ENCODE measurements at regions not wholly inside any gene's neighbourhood (a gene's known extent, or its start where the extent isn't known, plus 50 kb on each side); places are given as distances from the start of the nearest gene placed in this dataset.

GRCh38 chr14:73785834-73786635 is 65.6 kb upstream of the PTGR2 start:
- no peaks in the 10 kb centered on the region for H3K36me3 Mint-ChIP-seq
- H3K9me3 Mint-ChIP-seq (ENCODE audit: low read depth) = no peaks in the 10 kb centered on the region
- H3K4me3 Mint-ChIP-seq = peak overlapping the region; percentile 95
- H3K4me1 Mint-ChIP-seq (ENCODE audit: low read depth) = peaks cover 64% of the 10 kb centered on the region
- H3K27ac Mint-ChIP-seq = peak overlapping the region; percentile 96
- no peaks in the 10 kb centered on the region for H3K27me3 Mint-ChIP-seq

- Mint-ChIP-seq H3K27me3 (no peaks in the 10 kb centered on the region), H3K4me3 (peak overlapping the region; percentile 95), H3K4me1 (ENCODE audit: low read depth) (peaks cover 70% of the 10 kb centered on the region), H3K9me3 (ENCODE audit: low read depth) (no peaks in the 10 kb centered on the region), H3K27ac (peak overlapping the region; percentile 96), H3K36me3 (no peaks in the 10 kb centered on the region)
Observed at GRCh38 chr14:73785336-73785833, 66.2 kb upstream of the PTGR2 start.

DNA sequence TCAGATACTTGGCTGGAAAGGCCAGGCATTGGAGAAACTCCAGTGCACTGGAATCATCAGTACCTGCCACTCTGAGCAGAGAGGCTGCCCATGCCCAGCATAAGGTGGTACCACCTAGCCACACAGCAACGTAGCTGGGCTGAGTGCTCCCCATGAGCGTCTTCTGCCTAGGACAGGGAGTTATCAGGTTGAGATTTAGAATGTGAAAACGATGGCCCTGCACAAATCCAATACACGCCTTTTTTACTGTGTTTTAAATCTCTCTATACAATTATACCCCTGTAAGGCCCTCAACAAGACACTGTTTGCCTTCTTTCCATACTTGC is 66.7 kb upstream of the PTGR2 start:
- no peaks in the 10 kb centered on the region for H3K9me3 Mint-ChIP-seq (ENCODE audit: low read depth)
- H3K4me3 Mint-ChIP-seq = peak overlapping the region; percentile 95
- H3K4me1 Mint-ChIP-seq (ENCODE audit: low read depth) = peaks cover 74% of the 10 kb centered on the region
- H3K27ac Mint-ChIP-seq = peak overlapping the region; percentile 96
- no peaks in the 10 kb centered on the region for H3K36me3 Mint-ChIP-seq
- H3K27me3 Mint-ChIP-seq = no peaks in the 10 kb centered on the region

- H3K36me3 Mint-ChIP-seq = no peaks in the 10 kb centered on the region
- H3K4me1 Mint-ChIP-seq (ENCODE audit: low read depth) = peaks cover 73% of the 10 kb centered on the region
- no peaks in the 10 kb centered on the region for H3K9me3 Mint-ChIP-seq (ENCODE audit: low read depth)
- peak overlapping the region; percentile 96 for H3K27ac Mint-ChIP-seq
- H3K27me3 Mint-ChIP-seq = no peaks in the 10 kb centered on the region
- H3K4me3 Mint-ChIP-seq = peak overlapping the region; percentile 95
Observed at GRCh38 chr14:73784181-73784987, 67.2 kb upstream of the PTGR2 start.

DNA sequence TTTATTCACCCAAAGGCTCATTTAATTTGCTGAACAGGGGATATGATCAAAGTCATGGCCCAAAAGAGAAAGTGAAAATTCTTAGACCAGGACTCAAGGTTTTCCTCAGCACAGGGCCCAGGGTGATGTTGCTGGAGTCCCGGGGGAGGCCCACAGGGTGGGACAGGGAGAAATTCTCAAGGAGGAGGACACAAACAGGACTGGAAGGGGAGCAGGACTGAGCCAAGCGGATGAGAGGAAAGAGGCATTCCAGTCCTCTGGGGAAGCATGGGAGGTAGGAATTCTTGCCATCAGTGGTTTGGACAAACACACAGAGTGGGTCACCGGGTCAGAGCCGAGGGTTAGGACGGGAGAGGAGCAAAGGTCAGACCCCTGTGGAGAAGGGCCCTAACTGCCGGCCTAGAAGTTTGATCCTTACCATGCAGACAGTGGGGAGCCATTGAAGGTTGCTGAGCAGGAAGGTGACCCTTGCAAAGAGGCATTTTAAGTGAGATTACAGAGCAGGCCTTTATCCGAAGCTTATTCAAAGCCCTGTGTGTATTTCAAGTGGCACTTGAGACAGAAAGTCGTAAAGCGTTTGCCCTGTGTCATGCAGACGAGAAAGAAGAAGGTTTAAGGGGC is 68.4 kb upstream of the PTGR2 start:
- Mint-ChIP-seq H3K9me3 (ENCODE audit: low read depth) (no peaks in the 10 kb centered on the region), H3K36me3 (no peaks in the 10 kb centered on the region), H3K27me3 (no peaks in the 10 kb centered on the region), H3K4me1 (ENCODE audit: low read depth) (peaks cover 69% of the 10 kb centered on the region), H3K4me3 (peak overlapping the region; percentile 95), H3K27ac (peak overlapping the region; percentile 96)

GRCh38 chr14:73782623-73783022 is 68.4 kb upstream of the PNMA1 start:
- Mint-ChIP-seq H3K36me3 (no peaks in the 10 kb centered on the region), H3K27ac (peak overlapping the region; percentile 96), H3K9me3 (ENCODE audit: low read depth) (no peaks in the 10 kb centered on the region), H3K27me3 (no peaks in the 10 kb centered on the region), H3K4me3 (peak overlapping the region; percentile 77), H3K4me1 (ENCODE audit: low read depth) (peaks cover 68% of the 10 kb centered on the region)

DNA sequence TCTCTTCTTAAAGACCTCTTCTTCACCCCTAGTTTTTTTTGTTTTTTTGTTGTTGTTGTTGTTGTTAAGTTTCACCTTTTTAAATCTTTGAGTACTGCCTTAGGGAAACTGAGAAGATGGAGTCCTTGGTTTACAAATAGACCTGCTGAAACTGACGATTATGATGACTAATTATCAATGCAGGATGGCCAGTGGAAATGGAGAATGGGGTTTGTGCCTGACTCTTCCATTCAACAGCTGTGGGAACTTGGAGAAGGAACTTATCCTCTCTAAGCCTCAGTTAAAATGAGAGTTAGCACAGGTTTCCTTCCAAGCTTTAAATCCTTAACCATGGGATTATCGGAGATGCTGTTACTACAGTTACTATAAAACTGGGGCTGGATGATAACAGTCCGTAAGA is 66.7 kb upstream of the PNMA1 start:
- peak overlapping the region; percentile 73 for H3K27ac Mint-ChIP-seq
- no peak overlapping the region for H3K4me3 Mint-ChIP-seq
- no peaks in the 10 kb centered on the region for H3K27me3 Mint-ChIP-seq
- H3K36me3 Mint-ChIP-seq = no peaks in the 10 kb centered on the region
- peaks cover 72% of the 10 kb centered on the region for H3K4me1 Mint-ChIP-seq (ENCODE audit: low read depth)
- H3K9me3 Mint-ChIP-seq (ENCODE audit: low read depth) = no peaks in the 10 kb centered on the region

DNA sequence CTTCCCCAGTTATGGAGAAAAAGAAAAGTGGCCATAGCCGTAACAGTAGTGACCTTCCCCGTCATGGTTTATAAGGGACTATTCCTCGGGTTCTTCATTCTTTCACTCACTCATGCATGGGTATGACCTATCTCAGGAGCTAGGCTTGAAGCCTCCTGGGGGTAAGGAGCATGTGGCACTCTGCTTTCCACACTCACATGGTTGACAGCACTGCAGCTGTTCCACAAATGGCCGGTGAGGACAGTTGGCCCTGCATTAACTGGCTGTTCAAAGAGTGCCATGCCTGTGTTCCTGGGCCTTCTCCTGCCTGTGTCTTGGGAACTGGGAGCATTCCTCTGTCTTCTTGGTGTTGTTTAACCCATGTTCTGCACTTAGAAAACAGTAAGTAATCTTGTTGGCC is 66.2 kb upstream of the PNMA1 start:
- H3K4me1 Mint-ChIP-seq (ENCODE audit: low read depth) = peaks cover 72% of the 10 kb centered on the region
- H3K36me3 Mint-ChIP-seq = no peaks in the 10 kb centered on the region
- peak overlapping the region; percentile 73 for H3K27ac Mint-ChIP-seq
- H3K4me3 Mint-ChIP-seq = no peak overlapping the region
- no peaks in the 10 kb centered on the region for H3K9me3 Mint-ChIP-seq (ENCODE audit: low read depth)
- H3K27me3 Mint-ChIP-seq = no peaks in the 10 kb centered on the region

- Mint-ChIP-seq H3K27me3 (no peaks in the 10 kb centered on the region), H3K9me3 (ENCODE audit: low read depth) (no peaks in the 10 kb centered on the region), H3K4me1 (ENCODE audit: low read depth) (peaks cover 72% of the 10 kb centered on the region), H3K4me3 (peak overlapping the region; percentile 2), H3K27ac (peak overlapping the region; percentile 79), H3K36me3 (no peaks in the 10 kb centered on the region)
Observed at GRCh38 chr14:73778736-73779135, 64.6 kb upstream of the PNMA1 start.

DNA sequence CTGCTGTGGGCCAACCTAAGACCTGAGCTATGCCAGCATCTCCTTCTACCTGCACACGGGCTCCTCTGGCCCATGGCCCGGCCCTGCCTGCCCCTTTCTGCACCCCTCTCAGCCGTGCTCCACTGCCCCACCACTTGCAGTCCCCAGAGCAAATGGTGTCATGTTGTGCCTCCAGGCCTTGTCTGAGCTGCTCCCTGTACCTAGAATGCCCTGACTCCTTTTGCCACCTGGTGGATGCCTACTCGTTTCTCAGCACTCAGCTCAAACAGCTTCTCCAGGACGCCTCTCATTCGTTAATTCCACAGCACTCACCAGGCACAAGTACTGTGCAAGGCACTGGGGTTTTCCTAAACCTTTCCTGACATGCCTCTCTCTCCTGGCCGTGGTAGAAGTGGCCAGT is 63.2 kb upstream of the PNMA1 start:
- no peaks in the 10 kb centered on the region for H3K36me3 Mint-ChIP-seq
- H3K4me3 Mint-ChIP-seq = no peak overlapping the region
- peaks cover 71% of the 10 kb centered on the region for H3K4me1 Mint-ChIP-seq (ENCODE audit: low read depth)
- no peaks in the 10 kb centered on the region for H3K27me3 Mint-ChIP-seq
- H3K9me3 Mint-ChIP-seq (ENCODE audit: low read depth) = no peaks in the 10 kb centered on the region
- H3K27ac Mint-ChIP-seq = peak overlapping the region; percentile 86

DNA sequence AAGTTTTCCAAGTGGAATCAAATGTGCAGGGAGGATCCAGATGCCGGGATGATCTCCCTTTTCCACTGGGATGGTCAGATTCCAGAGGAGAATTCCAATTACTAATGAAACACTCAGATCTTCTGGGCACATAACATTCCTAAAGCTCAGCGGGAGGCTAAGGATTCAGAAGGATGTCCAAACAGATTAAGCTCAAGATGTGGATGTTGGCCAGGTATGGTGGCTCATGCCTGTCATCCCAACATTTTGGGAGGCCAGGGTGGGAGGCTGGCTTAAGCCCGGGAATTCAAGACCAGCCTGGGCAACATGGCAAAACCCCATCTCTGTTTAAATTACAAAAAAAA is 62.0 kb upstream of the PNMA1 start:
- Mint-ChIP-seq H3K36me3 (no peaks in the 10 kb centered on the region), H3K27me3 (no peaks in the 10 kb centered on the region), H3K4me3 (peak overlapping the region; percentile 7), H3K4me1 (ENCODE audit: low read depth) (peaks cover 79% of the 10 kb centered on the region), H3K27ac (peak overlapping the region; percentile 76), H3K9me3 (ENCODE audit: low read depth) (no peaks in the 10 kb centered on the region)

- Mint-ChIP-seq H3K4me3 (peak overlapping the region; percentile 7), H3K9me3 (ENCODE audit: low read depth) (no peaks in the 10 kb centered on the region), H3K36me3 (no peaks in the 10 kb centered on the region), H3K27me3 (no peaks in the 10 kb centered on the region), H3K27ac (peak overlapping the region; percentile 81), H3K4me1 (ENCODE audit: low read depth) (peaks cover 79% of the 10 kb centered on the region)
Observed at GRCh38 chr14:73775339-73776193, 61.4 kb upstream of the PNMA1 start.

DNA sequence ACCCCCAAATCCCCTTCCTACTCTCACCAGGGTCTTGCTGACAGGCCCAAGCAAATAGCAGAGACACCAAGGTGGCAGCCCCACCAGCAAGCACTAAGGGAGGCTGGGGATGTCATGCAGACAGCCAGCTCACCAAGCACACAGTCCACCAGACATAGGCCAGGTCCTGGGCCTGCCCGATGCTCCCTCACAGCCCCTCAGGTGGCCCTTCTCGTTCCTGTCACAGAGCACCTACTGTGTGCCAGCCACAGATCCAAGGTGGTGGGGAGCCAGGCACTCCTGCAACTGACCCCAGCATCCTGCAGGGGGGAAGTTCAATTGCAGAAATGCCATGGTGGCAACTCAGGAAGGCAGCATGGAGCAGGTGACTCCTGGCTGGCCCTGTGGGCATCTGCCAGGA is 60.5 kb upstream of the PNMA1 start:
- peaks cover 82% of the 10 kb centered on the region for H3K4me1 Mint-ChIP-seq (ENCODE audit: low read depth)
- no peak overlapping the region for H3K4me3 Mint-ChIP-seq
- peak overlapping the region; percentile 81 for H3K27ac Mint-ChIP-seq
- no peaks in the 10 kb centered on the region for H3K36me3 Mint-ChIP-seq
- H3K27me3 Mint-ChIP-seq = no peaks in the 10 kb centered on the region
- H3K9me3 Mint-ChIP-seq (ENCODE audit: low read depth) = no peaks in the 10 kb centered on the region

GRCh38 chr14:73774241-73774570 is 60.0 kb upstream of the PNMA1 start:
- H3K27me3 Mint-ChIP-seq = no peaks in the 10 kb centered on the region
- no peak overlapping the region for H3K4me3 Mint-ChIP-seq
- no peaks in the 10 kb centered on the region for H3K9me3 Mint-ChIP-seq (ENCODE audit: low read depth)
- H3K36me3 Mint-ChIP-seq = no peaks in the 10 kb centered on the region
- H3K27ac Mint-ChIP-seq = peak overlapping the region; percentile 81
- peaks cover 85% of the 10 kb centered on the region for H3K4me1 Mint-ChIP-seq (ENCODE audit: low read depth)

Measured in activated naive CD8-positive, alpha-beta T cell (primary cell).